ENCODE measurements at regions not wholly inside any gene's neighbourhood (a gene's known extent, or its start where the extent isn't known, plus 50 kb on each side); places are given as distances from the start of the nearest gene placed in this dataset.
"Not testable (repeated sequence)": the region's sequence is repeated elsewhere in the genome, so short reads cannot be mapped to it uniquely, and the experiment has no call there.

GRCh38 chr7:93697901-93698300 is 123.4 kb upstream of the CALCR start:
- H3K4me1 Mint-ChIP-seq (ENCODE audit: low read depth): no peaks in the 10 kb centered on the region
- no peak overlapping the region for H3K27ac Mint-ChIP-seq
- H3K27me3 Mint-ChIP-seq (ENCODE audit: insufficient read depth): no peaks in the 10 kb centered on the region
- H3K4me3 Mint-ChIP-seq: no peak overlapping the region
- no peaks in the 10 kb centered on the region for H3K36me3 Mint-ChIP-seq (ENCODE audit: low read depth)
- intact Hi-C loops (cut with micrococcal nuclease): no loop called here
- H3K9me3 Mint-ChIP-seq: no peaks in the 10 kb centered on the region
- DNase-seq (ENCODE audit: low spot score): no peak

- H3K4me1 Mint-ChIP-seq (ENCODE audit: low read depth): no peaks in the 10 kb centered on the region
- intact Hi-C loops (cut with micrococcal nuclease): no loop called here
- H3K36me3 Mint-ChIP-seq (ENCODE audit: low read depth): no peaks in the 10 kb centered on the region
- H3K27me3 Mint-ChIP-seq (ENCODE audit: insufficient read depth): no peaks in the 10 kb centered on the region
- no peaks in the 10 kb centered on the region for H3K9me3 Mint-ChIP-seq
- no peak overlapping the region for H3K27ac Mint-ChIP-seq
- no peak for DNase-seq (ENCODE audit: low spot score)
- no peak overlapping the region for H3K4me3 Mint-ChIP-seq
Observed at GRCh38 chr7:93693796-93694195, 119.3 kb upstream of the CALCR start.

GRCh38 chr7:93690021-93690420 is 115.5 kb upstream of the CALCR start:
- H3K27me3 Mint-ChIP-seq (ENCODE audit: insufficient read depth): no peaks in the 10 kb centered on the region
- intact Hi-C loops (cut with micrococcal nuclease): no loop called here
- H3K4me1 Mint-ChIP-seq (ENCODE audit: low read depth): no peaks in the 10 kb centered on the region
- no peak for DNase-seq (ENCODE audit: low spot score)
- H3K27ac Mint-ChIP-seq: no peak overlapping the region
- H3K36me3 Mint-ChIP-seq (ENCODE audit: low read depth): no peaks in the 10 kb centered on the region
- no peak overlapping the region for H3K4me3 Mint-ChIP-seq
- no peaks in the 10 kb centered on the region for H3K9me3 Mint-ChIP-seq

- Mint-ChIP-seq H3K36me3 (ENCODE audit: low read depth) (no peaks in the 10 kb centered on the region), H3K9me3 (no peaks in the 10 kb centered on the region), H3K27ac (no peak overlapping the region), H3K4me1 (ENCODE audit: low read depth) (no peaks in the 10 kb centered on the region), H3K27me3 (ENCODE audit: insufficient read depth) (no peaks in the 10 kb centered on the region), H3K4me3 (no peak overlapping the region)
- no peak for DNase-seq (ENCODE audit: low spot score)
- intact Hi-C loops (cut with micrococcal nuclease): no loop called here
Observed at GRCh38 chr7:93678185-93678584, 103.7 kb upstream of the CALCR start.

GRCh38 chr7:93663561-93664299 is 89.2 kb upstream of the CALCR start:
- no peak overlapping the region for H3K27ac Mint-ChIP-seq
- intact Hi-C loops (cut with micrococcal nuclease): no loop called here
- no peaks in the 10 kb centered on the region for H3K4me1 Mint-ChIP-seq (ENCODE audit: low read depth)
- no peaks in the 10 kb centered on the region for H3K27me3 Mint-ChIP-seq (ENCODE audit: insufficient read depth)
- H3K9me3 Mint-ChIP-seq: no peaks in the 10 kb centered on the region
- DNase-seq (ENCODE audit: low spot score): no peak
- no peak overlapping the region for H3K4me3 Mint-ChIP-seq
- no peaks in the 10 kb centered on the region for H3K36me3 Mint-ChIP-seq (ENCODE audit: low read depth)

- H3K36me3 Mint-ChIP-seq (ENCODE audit: low read depth); H3K9me3 Mint-ChIP-seq; DNase-seq (ENCODE audit: low spot score); intact Hi-C loops (cut with micrococcal nuclease); H3K4me3 Mint-ChIP-seq; H3K4me1 Mint-ChIP-seq (ENCODE audit: low read depth); H3K27me3 Mint-ChIP-seq (ENCODE audit: insufficient read depth); H3K27ac Mint-ChIP-seq: not testable (repeated sequence)
Observed at GRCh38 chr7:93658163-93658562, 83.6 kb upstream of the CALCR start.

- no peaks in the 10 kb centered on the region for H3K4me1 Mint-ChIP-seq (ENCODE audit: low read depth)
- no peak overlapping the region for H3K4me3 Mint-ChIP-seq
- no peaks in the 10 kb centered on the region for H3K27me3 Mint-ChIP-seq (ENCODE audit: insufficient read depth)
- H3K27ac Mint-ChIP-seq: no peak overlapping the region
- intact Hi-C loops (cut with micrococcal nuclease): no loop called here
- no peaks in the 10 kb centered on the region for H3K36me3 Mint-ChIP-seq (ENCODE audit: low read depth)
- no peaks in the 10 kb centered on the region for H3K9me3 Mint-ChIP-seq
- DNase-seq (ENCODE audit: low spot score): no peak
Observed at GRCh38 chr7:93651603-93652159, 77.2 kb upstream of the CALCR start.

- H3K27ac Mint-ChIP-seq: no peak overlapping the region
- H3K4me3 Mint-ChIP-seq: no peak overlapping the region
- H3K36me3 Mint-ChIP-seq (ENCODE audit: low read depth): no peaks in the 10 kb centered on the region
- no peaks in the 10 kb centered on the region for H3K27me3 Mint-ChIP-seq (ENCODE audit: insufficient read depth)
- H3K4me1 Mint-ChIP-seq (ENCODE audit: low read depth): no peaks in the 10 kb centered on the region
- intact Hi-C loops (cut with micrococcal nuclease): no loop called here
- no peaks in the 10 kb centered on the region for H3K9me3 Mint-ChIP-seq
- no peak for DNase-seq (ENCODE audit: low spot score)
Observed at GRCh38 chr7:93646538-93646937, 72.0 kb upstream of the CALCR start.

- H3K4me3 Mint-ChIP-seq: no peak overlapping the region
Observed at GRCh38 chr7:93636276-93636675, 61.8 kb upstream of the CALCR start.

GRCh38 chr7:93632371-93632770 is 57.8 kb upstream of the CALCR start:
- Mint-ChIP-seq H3K4me3 (no peak overlapping the region), H3K36me3 (ENCODE audit: low read depth) (no peaks in the 10 kb centered on the region), H3K9me3 (no peaks in the 10 kb centered on the region), H3K4me1 (ENCODE audit: low read depth) (no peaks in the 10 kb centered on the region), H3K27ac (no peak overlapping the region), H3K27me3 (ENCODE audit: insufficient read depth) (no peaks in the 10 kb centered on the region)
- intact Hi-C loops (cut with micrococcal nuclease): no loop called here
- DNase-seq (ENCODE audit: low spot score): no peak

More at GRCh38 chr7:93636276-93636675, 61.8 kb upstream of the CALCR start:
- DNase-seq (ENCODE audit: low spot score): no peak
- no peaks in the 10 kb centered on the region for H3K27me3 Mint-ChIP-seq (ENCODE audit: insufficient read depth)
- no peaks in the 10 kb centered on the region for H3K9me3 Mint-ChIP-seq
- H3K27ac Mint-ChIP-seq: no peak overlapping the region
- intact Hi-C loops (cut with micrococcal nuclease): no loop called here
- H3K4me1 Mint-ChIP-seq (ENCODE audit: low read depth): no peaks in the 10 kb centered on the region
- H3K36me3 Mint-ChIP-seq (ENCODE audit: low read depth): no peaks in the 10 kb centered on the region

- no peaks in the 10 kb centered on the region for H3K27me3 Mint-ChIP-seq (ENCODE audit: insufficient read depth)
- intact Hi-C loops (cut with micrococcal nuclease): no loop called here
- DNase-seq (ENCODE audit: low spot score): no peak
- H3K4me3 Mint-ChIP-seq: no peak overlapping the region
- H3K9me3 Mint-ChIP-seq: no peaks in the 10 kb centered on the region
- no peaks in the 10 kb centered on the region for H3K4me1 Mint-ChIP-seq (ENCODE audit: low read depth)
- H3K36me3 Mint-ChIP-seq (ENCODE audit: low read depth): no peaks in the 10 kb centered on the region
- no peak overlapping the region for H3K27ac Mint-ChIP-seq
Observed at GRCh38 chr7:93629291-93629801, 54.8 kb upstream of the CALCR start.

GRCh38 chr7:93626869-93627268 is 52.3 kb upstream of the CALCR start:
- no peak overlapping the region for H3K4me3 Mint-ChIP-seq
- no peaks in the 10 kb centered on the region for H3K36me3 Mint-ChIP-seq (ENCODE audit: low read depth)

More at GRCh38 chr7:93626869-93627268, 52.3 kb upstream of the CALCR start:
- H3K27ac Mint-ChIP-seq: no peak overlapping the region
- DNase-seq (ENCODE audit: low spot score): no peak
- peaks cover 2% of the 10 kb centered on the region for H3K27me3 Mint-ChIP-seq (ENCODE audit: insufficient read depth)
- no peaks in the 10 kb centered on the region for H3K4me1 Mint-ChIP-seq (ENCODE audit: low read depth)
- intact Hi-C loops (cut with micrococcal nuclease): no loop called here
- H3K9me3 Mint-ChIP-seq: no peaks in the 10 kb centered on the region

All from activated T-helper 1 cell treated with anti-CD3 and anti-CD28 coated beads, Interleukin-12 subunit alpha, Interleukin-12 subunit beta, Interleukin-2, Interleukin-4 antibody, amounts not matched to agents 30 ng/mL and 10 ng/mL and 1 ng/mL, durations not matched to agents 14 hours and 24 hours and 36 hours (primary cell).